Panc1 (cell line): ENCODE measurements at regions not wholly inside any gene's neighbourhood (a gene's known extent, or its start where the extent isn't known, plus 50 kb on each side); places are given as distances from the start of the nearest gene placed in this dataset.

Experiments
- CTCF ChIP-seq: fragments of 450-650 bp; IDR thresholded peaks from 2 replicates; pipeline ENCODE4 v1.5.1; 2017; ENCODE audit warnings: mild to moderate bottlenecking
- POLR2AphosphoS5 ChIP-seq: IDR thresholded peaks from 2 replicates; pipeline ENCODE4 v1.6.1; 2012; ENCODE audit warnings: mild to moderate bottlenecking, low read depth, low read length, moderate library complexity
- REST ChIP-seq, 2 experiments: IDR thresholded peaks; 2 replicates each; pipeline ENCODE4 v1.6.1; 2011 to 2012; ENCODE audit warnings: low read depth in 2 of 2, control low read depth in 1 of 2, low read length in 1 of 2, mild to moderate bottlenecking in 1 of 2, moderate library complexity in 1 of 2; ENCODE audit not compliant: insufficient read depth in 1 of 2
- SIN3A ChIP-seq: IDR thresholded peaks from 2 replicates; pipeline ENCODE4 v1.6.1; 2012; ENCODE audit warnings: low read depth, mild to moderate bottlenecking, low read length, moderate library complexity, borderline replicate concordance; ENCODE audit not compliant: insufficient read depth
- TCF7L2 ChIP-seq: IDR thresholded peaks from 2 replicates; pipeline ENCODE4 v1.6.1; 2011; ENCODE audit warnings: mild to moderate bottlenecking, low read depth, low read length, inconsistent platforms

- TF ChIP-seq POLR2AphosphoS5 (no peak), CTCF (no peak), SIN3A (no peak), REST (IDR thresholded peaks at IDR 0.05; ENCODE audit: insufficient read depth in 1 of 2, low read depth in 2 of 2, low read length in 1 of 2) (no peak), TCF7L2 (no peak)
These were observed 53.3 kb upstream of the SPATA31D4 start for GRCh38 chr9:81874931-81875330.
